HL-60 (cell line): ENCODE measurements at regions not wholly inside any gene's neighbourhood (a gene's known extent, or its start where the extent isn't known, plus 50 kb on each side); places are given as distances from the start of the nearest gene placed in this dataset.

Experiments used
- GABPA ChIP-seq: IDR thresholded peaks from 2 replicates; pipeline ENCODE4 v1.6.1; 2012; ENCODE audit warnings: low read depth
- POLR2AphosphoS5 ChIP-seq: IDR thresholded peaks from 2 replicates; pipeline ENCODE4 v1.6.1; 2012; ENCODE audit warnings: low read depth
- SPI1 ChIP-seq: IDR thresholded peaks from 2 replicates; pipeline ENCODE4 v1.6.1; 2012; ENCODE audit warnings: low read depth, mild to moderate bottlenecking, borderline replicate concordance
- TF ChIP-seq, protein P1 (sequence below): IDR thresholded peaks from one replicate; pipeline ENCODE4 v1.5.1; 2011; ENCODE audit warnings: low read length, control low read depth, inconsistent platforms; ENCODE audit not compliant: insufficient read depth
- TF ChIP-seq, protein P2 (sequence below): IDR thresholded peaks from 2 replicates; pipeline ENCODE4 v1.6.1; 2012; ENCODE audit warnings: low read depth; ENCODE audit not compliant: insufficient replicate concordance

DNA sequence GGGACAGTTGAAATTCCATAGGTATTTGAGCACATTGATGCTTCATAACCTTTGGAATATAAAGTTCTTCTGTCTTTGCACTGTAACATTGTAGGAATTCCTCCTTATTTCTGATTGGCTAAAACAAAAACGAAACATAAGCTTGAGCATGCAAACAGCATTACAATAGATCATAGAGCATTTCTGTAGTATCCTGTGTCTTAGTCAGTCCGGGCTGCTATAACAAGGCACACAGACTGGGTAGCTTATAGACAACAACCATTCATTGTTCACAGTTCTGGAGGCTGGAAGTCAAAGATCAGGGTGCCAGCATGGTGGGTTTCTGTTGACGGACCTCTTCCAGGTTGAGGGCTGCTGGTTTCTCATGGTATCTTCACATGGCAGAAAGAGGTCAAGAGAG is 188.7 kb upstream of the SOX21 start:
- TF ChIP-seq POLR2AphosphoS5 (no peak), GABPA (no peak), SPI1 (no peak)
- TF ChIP-seq, protein P1, sequence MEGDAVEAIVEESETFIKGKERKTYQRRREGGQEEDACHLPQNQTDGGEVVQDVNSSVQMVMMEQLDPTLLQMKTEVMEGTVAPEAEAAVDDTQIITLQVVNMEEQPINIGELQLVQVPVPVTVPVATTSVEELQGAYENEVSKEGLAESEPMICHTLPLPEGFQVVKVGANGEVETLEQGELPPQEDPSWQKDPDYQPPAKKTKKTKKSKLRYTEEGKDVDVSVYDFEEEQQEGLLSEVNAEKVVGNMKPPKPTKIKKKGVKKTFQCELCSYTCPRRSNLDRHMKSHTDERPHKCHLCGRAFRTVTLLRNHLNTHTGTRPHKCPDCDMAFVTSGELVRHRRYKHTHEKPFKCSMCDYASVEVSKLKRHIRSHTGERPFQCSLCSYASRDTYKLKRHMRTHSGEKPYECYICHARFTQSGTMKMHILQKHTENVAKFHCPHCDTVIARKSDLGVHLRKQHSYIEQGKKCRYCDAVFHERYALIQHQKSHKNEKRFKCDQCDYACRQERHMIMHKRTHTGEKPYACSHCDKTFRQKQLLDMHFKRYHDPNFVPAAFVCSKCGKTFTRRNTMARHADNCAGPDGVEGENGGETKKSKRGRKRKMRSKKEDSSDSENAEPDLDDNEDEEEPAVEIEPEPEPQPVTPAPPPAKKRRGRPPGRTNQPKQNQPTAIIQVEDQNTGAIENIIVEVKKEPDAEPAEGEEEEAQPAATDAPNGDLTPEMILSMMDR, result no peak
- TF ChIP-seq, protein P2, sequence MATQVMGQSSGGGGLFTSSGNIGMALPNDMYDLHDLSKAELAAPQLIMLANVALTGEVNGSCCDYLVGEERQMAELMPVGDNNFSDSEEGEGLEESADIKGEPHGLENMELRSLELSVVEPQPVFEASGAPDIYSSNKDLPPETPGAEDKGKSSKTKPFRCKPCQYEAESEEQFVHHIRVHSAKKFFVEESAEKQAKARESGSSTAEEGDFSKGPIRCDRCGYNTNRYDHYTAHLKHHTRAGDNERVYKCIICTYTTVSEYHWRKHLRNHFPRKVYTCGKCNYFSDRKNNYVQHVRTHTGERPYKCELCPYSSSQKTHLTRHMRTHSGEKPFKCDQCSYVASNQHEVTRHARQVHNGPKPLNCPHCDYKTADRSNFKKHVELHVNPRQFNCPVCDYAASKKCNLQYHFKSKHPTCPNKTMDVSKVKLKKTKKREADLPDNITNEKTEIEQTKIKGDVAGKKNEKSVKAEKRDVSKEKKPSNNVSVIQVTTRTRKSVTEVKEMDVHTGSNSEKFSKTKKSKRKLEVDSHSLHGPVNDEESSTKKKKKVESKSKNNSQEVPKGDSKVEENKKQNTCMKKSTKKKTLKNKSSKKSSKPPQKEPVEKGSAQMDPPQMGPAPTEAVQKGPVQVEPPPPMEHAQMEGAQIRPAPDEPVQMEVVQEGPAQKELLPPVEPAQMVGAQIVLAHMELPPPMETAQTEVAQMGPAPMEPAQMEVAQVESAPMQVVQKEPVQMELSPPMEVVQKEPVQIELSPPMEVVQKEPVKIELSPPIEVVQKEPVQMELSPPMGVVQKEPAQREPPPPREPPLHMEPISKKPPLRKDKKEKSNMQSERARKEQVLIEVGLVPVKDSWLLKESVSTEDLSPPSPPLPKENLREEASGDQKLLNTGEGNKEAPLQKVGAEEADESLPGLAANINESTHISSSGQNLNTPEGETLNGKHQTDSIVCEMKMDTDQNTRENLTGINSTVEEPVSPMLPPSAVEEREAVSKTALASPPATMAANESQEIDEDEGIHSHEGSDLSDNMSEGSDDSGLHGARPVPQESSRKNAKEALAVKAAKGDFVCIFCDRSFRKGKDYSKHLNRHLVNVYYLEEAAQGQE, result no peak
